OCI-LY1 (cell line): ENCODE measurements at regions not wholly inside any gene's neighbourhood (a gene's known extent, or its start where the extent isn't known, plus 50 kb on each side); places are given as distances from the start of the nearest gene placed in this dataset.

ENCODE experiments used
- H2AFZ ChIP-seq: fragments of 200-600 bp; sonication (generic), shearing (Covaris generic); 2 replicates; pipeline ENCODE4 v1.6.0; 2014; ENCODE audit warnings: antibody characterized with exemption, mild to moderate bottlenecking, low read length
- H3F3A ChIP-seq: fragments of 200-600 bp; sonication (generic), shearing (Covaris generic); 2 replicates; pipeline ENCODE4 v1.6.0; 2014; ENCODE audit warnings: mild to moderate bottlenecking, antibody characterized with exemption, low read length, moderate library complexity; ENCODE audit not compliant: insufficient read depth
- H3K27ac ChIP-seq: fragments of 200-600 bp; sonication (generic); 2 replicates; pipeline ENCODE4 v1.5.1; 2014; ENCODE audit warnings: low read length, mixed run types, mild to moderate bottlenecking, low read depth; ENCODE audit not compliant: poor library complexity, severe bottlenecking
- H3K27me3 ChIP-seq: fragments of 200-600 bp; sonication (generic); 2 replicates; pipeline ENCODE4 v1.6.0; 2014; ENCODE audit warnings: antibody characterized with exemption, mild to moderate bottlenecking, low read length, moderate library complexity; ENCODE audit not compliant: insufficient read depth
- H3K36me3 ChIP-seq: fragments of 200-600 bp; sonication (generic); 2 replicates; pipeline ENCODE4 v1.6.1; 2014; ENCODE audit warnings: mild to moderate bottlenecking, antibody characterized with exemption, low read length, moderate library complexity, mixed read lengths; ENCODE audit not compliant: insufficient read depth
- H3K4me1 ChIP-seq: fragments of 200-600 bp; sonication (generic); 2 replicates; pipeline ENCODE4 v1.5.1; 2014; ENCODE audit warnings: mild to moderate bottlenecking, low read length, moderate library complexity; ENCODE audit not compliant: insufficient read depth, severe bottlenecking
- H3K4me2 ChIP-seq: fragments of 200-600 bp; sonication (generic), shearing (Covaris generic); 2 replicates; pipeline ENCODE4 v1.6.1; 2014; ENCODE audit warnings: low read length
- H3K4me3 ChIP-seq: fragments of 200-600 bp; sonication (generic); 2 replicates; pipeline ENCODE4 v1.5.1; 2014; ENCODE audit warnings: low read length, low read depth, mild to moderate bottlenecking, mixed read lengths; ENCODE audit not compliant: poor library complexity, severe bottlenecking
- H3K79me2 ChIP-seq: fragments of 200-600 bp; shearing (Covaris generic); 2 replicates; pipeline ENCODE4 v1.6.1; 2016; ENCODE audit warnings: mixed run types, low read length, mixed read lengths; ENCODE audit not compliant: insufficient read depth
- H3K9ac ChIP-seq: fragments of 200-600 bp; sonication (generic), shearing (Covaris generic); 2 replicates; pipeline ENCODE4 v1.6.1; 2014; ENCODE audit warnings: mild to moderate bottlenecking, low read length, mixed read lengths
- H3K9me2 ChIP-seq: fragments of 200-600 bp; sonication (generic), shearing (Covaris generic); 2 replicates; pipeline ENCODE4 v1.6.1; 2014; ENCODE audit warnings: low read depth, mild to moderate bottlenecking, low read length, mixed read lengths
- H3K9me3 ChIP-seq: fragments of 200-600 bp; shearing (Covaris generic); 2 replicates; pipeline ENCODE4 v1.6.1; 2014; ENCODE audit warnings: low read length, mixed read lengths
- H4K20me1 ChIP-seq: fragments of 200-600 bp; sonication (generic), shearing (Covaris generic); 2 replicates; pipeline ENCODE4 v1.6.0; 2016; ENCODE audit warnings: mild to moderate bottlenecking, low read length; ENCODE audit not compliant: insufficient read depth
- EZH2 ChIP-seq: fragments of 200-600 bp; sonication (generic), shearing (Covaris generic); IDR thresholded peaks from 2 replicates; pipeline ENCODE4 v1.8.0; 2017; ENCODE audit warnings: borderline replicate concordance, mixed run types, mild to moderate bottlenecking, antibody characterized with exemption, low read length, moderate library complexity, mixed read lengths
- TF ChIP-seq, protein P1 (sequence below): fragments of 200-600 bp; sonication (generic), shearing (Covaris generic); IDR thresholded peaks from 2 replicates; pipeline ENCODE4 v1.5.1; 2017; ENCODE audit warnings: mild to moderate bottlenecking, antibody characterized with exemption, low read length, moderate library complexity, mixed read lengths

DNA sequence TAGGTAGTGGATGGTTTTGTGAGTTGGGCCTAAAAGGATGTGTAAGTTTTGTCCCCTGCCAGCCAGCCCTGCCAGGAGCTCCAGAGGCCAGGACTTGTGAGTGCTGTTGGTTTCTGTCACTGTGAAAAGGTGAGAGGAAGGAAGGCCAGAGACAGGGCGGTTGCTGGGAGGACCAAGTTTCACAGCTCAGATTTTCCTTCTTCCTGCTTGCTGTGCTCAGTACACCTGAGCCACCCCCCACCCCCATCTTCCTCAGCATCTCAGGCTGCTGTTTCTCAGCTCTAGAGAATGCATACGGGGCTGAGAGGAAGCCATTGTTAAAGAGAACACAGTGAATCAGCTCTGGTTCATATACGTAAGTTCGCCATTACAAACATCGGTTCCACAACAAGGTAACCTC lies 139.9 kb downstream of the BUB3 start:
- no peak overlapping the region for H2AFZ ChIP-seq
- H3K4me1 ChIP-seq = no peaks in the 10 kb centered on the region
- H3K4me3 ChIP-seq = no peak overlapping the region
- H3F3A ChIP-seq = no peaks in the 10 kb centered on the region
- no peaks in the 10 kb centered on the region for H4K20me1 ChIP-seq
- no peaks in the 10 kb centered on the region for H3K27me3 ChIP-seq
- H3K4me2 ChIP-seq = no peak overlapping the region
- no peaks in the 10 kb centered on the region for H3K9me2 ChIP-seq
- H3K79me2 ChIP-seq = no peaks in the 10 kb centered on the region
- TF ChIP-seq EZH2 = no peak
- TF ChIP-seq, protein P1, sequence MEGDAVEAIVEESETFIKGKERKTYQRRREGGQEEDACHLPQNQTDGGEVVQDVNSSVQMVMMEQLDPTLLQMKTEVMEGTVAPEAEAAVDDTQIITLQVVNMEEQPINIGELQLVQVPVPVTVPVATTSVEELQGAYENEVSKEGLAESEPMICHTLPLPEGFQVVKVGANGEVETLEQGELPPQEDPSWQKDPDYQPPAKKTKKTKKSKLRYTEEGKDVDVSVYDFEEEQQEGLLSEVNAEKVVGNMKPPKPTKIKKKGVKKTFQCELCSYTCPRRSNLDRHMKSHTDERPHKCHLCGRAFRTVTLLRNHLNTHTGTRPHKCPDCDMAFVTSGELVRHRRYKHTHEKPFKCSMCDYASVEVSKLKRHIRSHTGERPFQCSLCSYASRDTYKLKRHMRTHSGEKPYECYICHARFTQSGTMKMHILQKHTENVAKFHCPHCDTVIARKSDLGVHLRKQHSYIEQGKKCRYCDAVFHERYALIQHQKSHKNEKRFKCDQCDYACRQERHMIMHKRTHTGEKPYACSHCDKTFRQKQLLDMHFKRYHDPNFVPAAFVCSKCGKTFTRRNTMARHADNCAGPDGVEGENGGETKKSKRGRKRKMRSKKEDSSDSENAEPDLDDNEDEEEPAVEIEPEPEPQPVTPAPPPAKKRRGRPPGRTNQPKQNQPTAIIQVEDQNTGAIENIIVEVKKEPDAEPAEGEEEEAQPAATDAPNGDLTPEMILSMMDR = no peak
- H3K36me3 ChIP-seq = no peaks in the 10 kb centered on the region
- no peak overlapping the region for H3K27ac ChIP-seq
- H3K9me3 ChIP-seq = 0 out of 2 replicates have a peak, but pooled peaks cover 2% of the 10 kb centered on the region
- H3K9ac ChIP-seq = no peak overlapping the region

DNA sequence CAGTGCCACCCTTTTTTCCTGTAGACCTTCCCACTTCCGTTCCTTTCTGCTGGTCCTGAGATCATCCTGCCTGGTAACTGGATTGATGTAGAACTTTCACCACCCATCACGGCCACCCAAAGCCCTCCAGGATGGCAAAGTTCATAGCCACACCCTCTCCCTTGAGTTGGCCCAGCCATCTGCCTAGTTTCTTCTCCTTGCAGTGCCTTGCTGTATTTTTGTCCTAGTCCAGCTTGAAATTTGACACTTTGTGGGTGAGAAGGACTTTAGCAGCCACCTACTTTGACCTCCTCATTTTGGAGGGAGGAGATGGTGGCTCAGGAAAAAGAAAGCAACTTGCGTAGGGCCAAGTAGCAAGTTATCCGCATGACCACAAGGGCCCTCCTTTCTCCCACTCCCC lies 140.7 kb downstream of the BUB3 start:
- no peaks in the 10 kb centered on the region for H3K27me3 ChIP-seq
- no peak overlapping the region for H2AFZ ChIP-seq

DNA sequence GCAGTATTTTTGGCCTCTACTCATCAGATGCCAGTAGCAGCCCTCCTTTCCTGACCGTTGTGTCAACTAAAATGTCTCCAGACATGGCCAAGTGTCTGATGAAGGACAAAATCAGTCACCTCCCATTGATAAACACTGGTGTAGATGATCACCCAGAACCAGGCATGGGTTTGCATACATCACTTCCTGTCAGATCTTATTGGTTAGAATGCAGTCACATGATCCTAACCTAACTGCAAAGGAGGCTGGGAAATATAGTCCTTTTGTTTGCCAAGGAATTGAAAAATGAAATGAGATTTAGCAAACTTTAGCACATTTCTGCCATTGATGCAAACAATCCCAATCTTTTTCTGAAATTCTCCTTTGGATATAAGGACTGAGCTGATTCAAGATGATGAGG lies 141.4 kb downstream of the BUB3 start:
- H3F3A ChIP-seq = no peaks in the 10 kb centered on the region
- no peaks in the 10 kb centered on the region for H3K9me2 ChIP-seq
- H2AFZ ChIP-seq = no peak overlapping the region
- H4K20me1 ChIP-seq = no peaks in the 10 kb centered on the region
- no peak overlapping the region for H3K9ac ChIP-seq
- H3K4me1 ChIP-seq = no peaks in the 10 kb centered on the region
- TF ChIP-seq, protein P1 = no peak
- no peak for TF ChIP-seq EZH2
- H3K4me3 ChIP-seq = no peak overlapping the region
- no peaks in the 10 kb centered on the region for H3K36me3 ChIP-seq
- H3K9me3 ChIP-seq = 0 out of 2 replicates have a peak, but pooled peaks cover 2% of the 10 kb centered on the region
- no peaks in the 10 kb centered on the region for H3K79me2 ChIP-seq
- H3K27me3 ChIP-seq = no peaks in the 10 kb centered on the region
- no peak overlapping the region for H3K27ac ChIP-seq
- no peak overlapping the region for H3K4me2 ChIP-seq

More for the DNA sequence above, 140.7 kb downstream of the BUB3 start:
- Histone ChIP-seq H3K36me3 (no peaks in the 10 kb centered on the region), H3K4me1 (no peaks in the 10 kb centered on the region), H3K9me2 (no peaks in the 10 kb centered on the region), H3K79me2 (no peaks in the 10 kb centered on the region), H3K9ac (no peak overlapping the region), H3F3A (no peaks in the 10 kb centered on the region), H3K4me2 (no peak overlapping the region), H4K20me1 (no peaks in the 10 kb centered on the region), H3K4me3 (no peak overlapping the region), H3K9me3 (0 out of 2 replicates have a peak, but pooled peaks cover 2% of the 10 kb centered on the region), H3K27ac (no peak overlapping the region)
- TF ChIP-seq, protein P1 = no peak
- no peak for TF ChIP-seq EZH2
